Epithelial cell of esophagus (primary cell): ENCODE measurements at regions not wholly inside any gene's neighbourhood (a gene's known extent, or its start where the extent isn't known, plus 50 kb on each side); places are given as distances from the start of the nearest gene placed in this dataset.
A peak's percentile ranks its signal among the peaks of the same experiment; 100 is the strongest.

ENCODE experiments used
- DNase-seq: peaks from one replicate; pipeline ENCODE4 v3.0.0; 2010; ENCODE audit warnings: low read depth
- H3K4me3 ChIP-seq: 2 replicates; pipeline ENCODE4 v1.5.1; 2011; ENCODE audit warnings: mild to moderate bottlenecking, low read length, control low read depth
- TF ChIP-seq, protein P1 (sequence below): IDR thresholded peaks from 2 replicates; pipeline ENCODE4 v1.5.1; 2011; ENCODE audit warnings: low read depth, mild to moderate bottlenecking, low read length, control low read depth, inconsistent platforms; ENCODE audit not compliant: insufficient read depth; ENCODE audit errors: missing control alignments

DNA sequence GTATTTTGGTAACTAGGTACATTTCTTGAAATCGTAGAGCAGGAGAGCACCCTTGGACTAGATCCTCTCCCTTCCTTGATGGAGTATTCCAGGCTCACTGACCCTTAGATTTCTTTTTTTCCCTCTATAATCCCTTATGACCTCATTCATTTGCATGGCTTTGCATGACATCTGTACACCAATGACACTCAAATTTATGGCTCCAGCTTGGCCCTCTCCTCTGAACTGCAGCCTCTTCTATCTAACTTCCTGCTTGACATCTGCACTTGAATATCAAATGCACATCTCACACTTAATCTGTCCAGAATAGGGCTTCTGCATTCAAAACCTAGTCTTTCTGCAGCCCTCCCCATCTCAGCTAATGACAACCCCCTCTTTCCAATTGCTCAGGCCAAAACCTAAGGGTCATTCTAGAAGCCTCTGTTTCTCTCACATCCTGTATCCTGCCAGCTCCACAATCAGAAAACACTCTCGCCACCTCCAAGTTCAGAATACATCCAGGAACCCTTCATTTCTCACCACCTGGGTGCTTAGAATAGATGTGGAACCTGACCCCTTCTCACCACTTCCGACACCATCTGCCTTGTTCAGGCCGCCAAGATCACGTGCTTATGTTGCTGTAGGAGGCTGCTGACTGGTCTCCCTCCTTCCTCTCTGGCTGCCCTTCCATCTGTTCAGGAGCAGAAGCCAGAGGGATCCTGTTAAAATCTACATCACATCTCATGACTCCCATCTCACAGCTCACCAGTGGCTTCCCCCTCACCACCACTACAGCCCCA lies 138.9 kb upstream of the MTNR1B start:
- TF ChIP-seq, protein P1, sequence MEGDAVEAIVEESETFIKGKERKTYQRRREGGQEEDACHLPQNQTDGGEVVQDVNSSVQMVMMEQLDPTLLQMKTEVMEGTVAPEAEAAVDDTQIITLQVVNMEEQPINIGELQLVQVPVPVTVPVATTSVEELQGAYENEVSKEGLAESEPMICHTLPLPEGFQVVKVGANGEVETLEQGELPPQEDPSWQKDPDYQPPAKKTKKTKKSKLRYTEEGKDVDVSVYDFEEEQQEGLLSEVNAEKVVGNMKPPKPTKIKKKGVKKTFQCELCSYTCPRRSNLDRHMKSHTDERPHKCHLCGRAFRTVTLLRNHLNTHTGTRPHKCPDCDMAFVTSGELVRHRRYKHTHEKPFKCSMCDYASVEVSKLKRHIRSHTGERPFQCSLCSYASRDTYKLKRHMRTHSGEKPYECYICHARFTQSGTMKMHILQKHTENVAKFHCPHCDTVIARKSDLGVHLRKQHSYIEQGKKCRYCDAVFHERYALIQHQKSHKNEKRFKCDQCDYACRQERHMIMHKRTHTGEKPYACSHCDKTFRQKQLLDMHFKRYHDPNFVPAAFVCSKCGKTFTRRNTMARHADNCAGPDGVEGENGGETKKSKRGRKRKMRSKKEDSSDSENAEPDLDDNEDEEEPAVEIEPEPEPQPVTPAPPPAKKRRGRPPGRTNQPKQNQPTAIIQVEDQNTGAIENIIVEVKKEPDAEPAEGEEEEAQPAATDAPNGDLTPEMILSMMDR = no peak
- no peak overlapping the region for H3K4me3 ChIP-seq
- DNase-seq = no peak

DNA sequence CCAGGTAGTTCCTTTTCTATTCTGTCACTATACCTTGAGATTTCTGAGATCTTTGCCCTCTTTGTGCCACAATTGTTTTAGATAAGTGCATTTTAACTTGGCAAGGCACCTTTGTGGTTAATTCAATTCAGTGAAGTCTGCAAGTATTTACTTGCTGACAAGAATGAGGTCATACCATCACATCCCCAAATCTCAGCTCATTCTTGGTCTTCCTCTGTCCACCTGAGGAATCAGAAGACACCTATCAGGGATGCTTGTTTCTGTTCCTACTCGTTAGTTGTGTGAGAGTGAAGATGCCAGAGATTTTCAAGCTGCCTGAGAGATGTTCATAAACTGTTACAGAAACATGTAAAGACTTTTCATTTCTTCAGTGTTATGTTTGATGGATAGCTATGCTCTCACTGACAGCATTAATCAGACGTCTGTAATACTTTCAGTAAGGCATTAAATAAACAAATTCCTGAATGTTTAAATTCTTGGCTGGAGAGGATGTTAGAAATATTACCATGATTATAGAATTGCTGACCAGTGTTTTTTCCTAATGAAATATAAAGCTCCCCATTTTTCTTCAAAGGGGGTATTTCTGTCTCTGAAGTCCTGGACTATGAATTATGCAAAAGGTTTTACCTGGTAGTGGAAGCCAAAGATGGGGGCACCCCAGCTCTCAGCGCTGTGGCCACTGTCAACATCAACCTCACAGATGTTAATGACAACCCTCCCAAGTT lies 135.0 kb upstream of the MTNR1B start:
- peak; percentile 71 for DNase-seq
- no peak overlapping the region for H3K4me3 ChIP-seq
- TF ChIP-seq, protein P1 = no peak

DNA sequence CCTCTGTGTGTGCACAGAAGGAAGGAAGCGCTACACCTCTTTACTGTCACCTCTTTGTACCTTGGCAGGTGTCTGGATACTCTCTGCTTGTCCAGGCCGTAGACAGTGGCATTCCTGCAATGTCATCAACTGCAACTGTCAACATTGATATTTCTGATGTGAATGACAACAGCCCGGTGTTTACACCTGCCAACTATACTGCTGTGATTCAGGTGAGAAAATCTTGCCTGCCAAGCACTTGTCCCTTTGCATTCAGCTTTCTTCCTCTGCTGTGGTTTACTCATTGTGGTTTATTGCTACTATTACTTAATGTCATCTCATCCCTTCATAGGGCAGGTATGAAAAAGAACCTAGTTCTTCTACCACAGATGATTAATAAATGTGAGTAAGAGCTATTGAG lies 131.9 kb upstream of the MTNR1B start:
- no peak overlapping the region for H3K4me3 ChIP-seq
- TF ChIP-seq, protein P1 = no peak
- peak; percentile 90 for DNase-seq

DNA sequence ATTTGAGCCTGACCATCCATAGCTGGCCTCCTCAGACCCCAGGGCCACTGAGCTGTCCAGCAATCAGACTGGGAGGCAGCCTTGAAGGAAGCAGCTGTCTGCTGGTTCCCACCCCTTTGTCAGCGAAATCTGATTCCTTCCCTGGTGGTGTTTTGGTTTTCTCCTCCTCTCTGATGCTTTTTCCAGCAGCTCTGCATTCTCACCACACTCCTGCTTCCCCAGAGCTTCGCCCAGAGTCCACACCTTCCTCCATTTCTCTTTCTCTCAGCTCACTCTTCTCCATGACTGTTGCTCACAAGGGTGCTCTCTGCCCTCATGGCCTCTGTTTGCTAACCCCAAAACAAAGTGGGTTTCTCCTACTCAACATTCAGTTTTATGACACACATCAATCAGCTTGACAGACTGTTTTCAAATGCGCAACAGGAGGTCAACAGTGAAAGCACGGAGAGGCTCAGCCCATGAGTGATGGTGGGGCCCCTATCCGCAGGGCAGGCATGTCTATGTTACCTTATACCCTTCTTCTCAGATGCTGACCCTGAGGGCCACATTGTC lies 130.6 kb upstream of the MTNR1B start:
- DNase-seq = no peak
- TF ChIP-seq, protein P1 = no peak

DNA sequence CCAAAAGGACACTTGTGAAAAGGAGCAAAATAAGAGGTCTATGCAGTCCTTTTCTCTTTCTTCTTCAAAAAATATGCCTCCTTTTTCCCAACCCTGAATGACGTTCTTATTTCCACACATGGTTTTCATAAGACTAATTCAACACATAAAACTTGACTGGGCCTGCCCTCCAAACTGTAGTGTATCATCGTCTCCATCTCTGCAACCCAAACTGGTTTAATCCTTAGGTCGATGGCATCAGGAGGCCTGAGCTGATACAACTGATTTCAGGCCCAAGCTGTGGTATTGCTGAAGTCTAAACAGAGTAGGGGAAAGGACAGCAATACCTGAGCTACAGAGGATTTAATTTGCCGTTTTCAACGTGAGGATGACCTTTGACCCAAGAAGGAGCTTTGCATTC lies 130.0 kb upstream of the MTNR1B start:
- TF ChIP-seq, protein P1 = no peak
- H3K4me3 ChIP-seq = no peak overlapping the region
- peak; percentile 81 for DNase-seq

More for the DNA sequence above, 130.6 kb upstream of the MTNR1B start:
- no peak overlapping the region for H3K4me3 ChIP-seq

DNA sequence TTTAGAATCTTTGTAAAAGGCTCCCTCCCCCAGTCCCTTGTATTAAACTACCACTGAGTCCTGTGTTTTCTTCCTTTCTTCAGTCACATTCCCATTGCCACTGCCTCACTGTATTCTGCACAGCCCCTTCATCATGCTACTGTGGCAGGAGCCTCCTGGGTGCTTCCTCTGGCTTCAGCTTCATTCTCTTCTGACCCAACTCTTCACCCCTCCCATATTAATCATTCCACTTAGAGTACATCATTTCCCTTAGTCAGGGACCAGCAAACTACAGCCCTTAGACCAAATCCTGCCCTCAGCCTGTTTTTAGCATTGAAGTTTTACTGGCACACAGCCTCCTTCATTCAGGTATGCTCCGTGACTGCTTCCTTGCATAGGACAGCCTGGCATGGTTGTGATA lies 127.7 kb upstream of the MTNR1B start:
- TF ChIP-seq, protein P1 = no peak
- peak; percentile 46 for DNase-seq
- no peak overlapping the region for H3K4me3 ChIP-seq
